ENCODE measurements at regions not wholly inside any gene's neighbourhood (a gene's known extent, or its start where the extent isn't known, plus 50 kb on each side); places are given as distances from the start of the nearest gene placed in this dataset.

DNA sequence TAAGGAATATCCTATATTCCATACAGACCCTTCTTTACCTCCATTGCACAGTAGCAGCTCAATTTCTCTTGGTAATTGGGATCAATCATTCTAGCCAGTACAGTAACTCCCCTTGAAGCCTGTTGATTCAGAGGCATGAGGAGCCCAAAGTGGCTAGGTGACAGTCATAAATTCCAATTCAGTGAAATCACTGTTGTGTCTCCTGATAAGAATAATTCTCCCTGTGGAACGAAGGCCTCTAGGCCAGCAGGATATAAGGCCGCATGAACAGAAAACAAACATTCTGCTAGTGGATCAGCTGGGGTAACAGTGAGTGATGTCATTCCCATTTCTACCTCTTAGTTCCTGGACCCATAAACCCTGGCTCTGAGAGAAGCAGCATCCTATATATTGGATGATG, 696.3 kb downstream of the NR2F2 start:
- TF ChIP-seq NFIC (IDR thresholded peaks at IDR 0.05) (no peak), USF1 (IDR thresholded peaks at IDR 0.05) (no peak), RAD21 (IDR thresholded peaks at IDR 0.05; ENCODE audit: low read depth) (no peak), TEAD4 (IDR thresholded peaks at IDR 0.05) (no peak), EGR1 (IDR thresholded peaks at IDR 0.05) (no peak), TCF12 (IDR thresholded peaks at IDR 0.05; ENCODE audit: low read depth) (no peak), CEBPB (IDR thresholded peaks at IDR 0.05) (no peak), YY1 (IDR thresholded peaks at IDR 0.05; ENCODE audit: low read depth) (no peak), CREB1 (IDR thresholded peaks at IDR 0.05; ENCODE audit: low read depth) (no peak), FOXM1 (IDR thresholded peaks at IDR 0.05; ENCODE audit: borderline replicate concordance, low read depth) (no peak), TAF1 (IDR thresholded peaks at IDR 0.05; ENCODE audit: low read depth) (no peak), EP300 (IDR thresholded peaks at IDR 0.05; ENCODE audit: borderline replicate concordance) (no peak), MAX (IDR thresholded peaks at IDR 0.05) (no peak), ZBTB7A (IDR thresholded peaks at IDR 0.05; ENCODE audit: low read depth) (no peak)
- TF ChIP-seq, protein P1, sequence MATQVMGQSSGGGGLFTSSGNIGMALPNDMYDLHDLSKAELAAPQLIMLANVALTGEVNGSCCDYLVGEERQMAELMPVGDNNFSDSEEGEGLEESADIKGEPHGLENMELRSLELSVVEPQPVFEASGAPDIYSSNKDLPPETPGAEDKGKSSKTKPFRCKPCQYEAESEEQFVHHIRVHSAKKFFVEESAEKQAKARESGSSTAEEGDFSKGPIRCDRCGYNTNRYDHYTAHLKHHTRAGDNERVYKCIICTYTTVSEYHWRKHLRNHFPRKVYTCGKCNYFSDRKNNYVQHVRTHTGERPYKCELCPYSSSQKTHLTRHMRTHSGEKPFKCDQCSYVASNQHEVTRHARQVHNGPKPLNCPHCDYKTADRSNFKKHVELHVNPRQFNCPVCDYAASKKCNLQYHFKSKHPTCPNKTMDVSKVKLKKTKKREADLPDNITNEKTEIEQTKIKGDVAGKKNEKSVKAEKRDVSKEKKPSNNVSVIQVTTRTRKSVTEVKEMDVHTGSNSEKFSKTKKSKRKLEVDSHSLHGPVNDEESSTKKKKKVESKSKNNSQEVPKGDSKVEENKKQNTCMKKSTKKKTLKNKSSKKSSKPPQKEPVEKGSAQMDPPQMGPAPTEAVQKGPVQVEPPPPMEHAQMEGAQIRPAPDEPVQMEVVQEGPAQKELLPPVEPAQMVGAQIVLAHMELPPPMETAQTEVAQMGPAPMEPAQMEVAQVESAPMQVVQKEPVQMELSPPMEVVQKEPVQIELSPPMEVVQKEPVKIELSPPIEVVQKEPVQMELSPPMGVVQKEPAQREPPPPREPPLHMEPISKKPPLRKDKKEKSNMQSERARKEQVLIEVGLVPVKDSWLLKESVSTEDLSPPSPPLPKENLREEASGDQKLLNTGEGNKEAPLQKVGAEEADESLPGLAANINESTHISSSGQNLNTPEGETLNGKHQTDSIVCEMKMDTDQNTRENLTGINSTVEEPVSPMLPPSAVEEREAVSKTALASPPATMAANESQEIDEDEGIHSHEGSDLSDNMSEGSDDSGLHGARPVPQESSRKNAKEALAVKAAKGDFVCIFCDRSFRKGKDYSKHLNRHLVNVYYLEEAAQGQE (IDR thresholded peaks at IDR 0.05; ENCODE audit: low read depth), result no peak

DNA sequence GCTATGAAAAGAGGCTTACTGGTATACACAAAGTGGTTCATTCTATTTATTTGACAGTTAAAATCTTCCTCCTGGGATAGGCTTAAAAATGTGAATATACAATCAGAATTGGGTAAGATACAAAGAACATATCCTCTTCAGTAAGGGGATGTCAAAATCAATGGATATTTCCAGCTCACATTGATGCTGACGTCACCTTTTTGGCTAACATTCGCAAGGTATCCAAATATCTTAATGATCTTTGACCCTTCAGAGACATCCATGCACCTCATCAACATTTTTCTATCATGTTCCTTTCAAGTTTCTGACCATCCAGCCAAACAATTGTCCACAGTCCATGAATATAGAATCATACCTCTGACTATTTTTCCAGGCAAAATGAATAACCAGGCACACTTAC, 697.3 kb downstream of the NR2F2 start:
- TF ChIP-seq CREB1 (IDR thresholded peaks at IDR 0.05; ENCODE audit: low read depth) (no peak), NFIC (IDR thresholded peaks at IDR 0.05) (no peak), RAD21 (IDR thresholded peaks at IDR 0.05; ENCODE audit: low read depth) (no peak), EGR1 (IDR thresholded peaks at IDR 0.05) (no peak), ZBTB7A (IDR thresholded peaks at IDR 0.05; ENCODE audit: low read depth) (no peak), FOXM1 (IDR thresholded peaks at IDR 0.05; ENCODE audit: borderline replicate concordance, low read depth) (no peak), TCF12 (IDR thresholded peaks at IDR 0.05; ENCODE audit: low read depth) (no peak)

DNA sequence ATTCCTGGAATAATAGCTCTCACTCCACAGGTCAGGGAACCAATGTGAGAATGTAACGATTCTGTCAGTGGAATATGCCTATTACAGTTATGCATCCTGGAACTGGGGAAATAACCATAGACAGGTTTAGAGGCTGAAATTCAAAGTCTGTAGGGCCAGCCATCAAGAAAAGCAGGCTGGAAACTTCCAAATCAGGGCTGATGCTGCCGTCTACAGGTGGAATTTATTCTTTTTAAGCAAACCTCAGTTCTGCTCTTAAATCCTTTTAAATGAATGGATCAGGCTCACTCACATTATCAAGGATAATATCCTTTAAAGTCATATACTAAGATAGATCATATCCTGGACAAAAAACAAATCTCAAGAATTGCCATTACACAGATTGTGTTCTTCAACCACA, 699.8 kb downstream of the NR2F2 start:
- no peak for TF ChIP-seq TCF12 (IDR thresholded peaks at IDR 0.05; ENCODE audit: low read depth)
- TF ChIP-seq RAD21 (IDR thresholded peaks at IDR 0.05; ENCODE audit: low read depth), result no peak
- no peak for TF ChIP-seq ZBTB7A (IDR thresholded peaks at IDR 0.05; ENCODE audit: low read depth)
- no peak for TF ChIP-seq TAF1 (IDR thresholded peaks at IDR 0.05; ENCODE audit: low read depth)
- no peak for TF ChIP-seq YY1 (IDR thresholded peaks at IDR 0.05; ENCODE audit: low read depth)
- TF ChIP-seq FOXM1 (IDR thresholded peaks at IDR 0.05; ENCODE audit: borderline replicate concordance, low read depth), result no peak
- TF ChIP-seq CEBPB (IDR thresholded peaks at IDR 0.05), result no peak
- TF ChIP-seq CREB1 (IDR thresholded peaks at IDR 0.05; ENCODE audit: low read depth), result no peak
- TF ChIP-seq USF1 (IDR thresholded peaks at IDR 0.05), result no peak
- TF ChIP-seq MAX (IDR thresholded peaks at IDR 0.05), result no peak
- TF ChIP-seq EGR1 (IDR thresholded peaks at IDR 0.05), result no peak
- TF ChIP-seq, protein P1 (IDR thresholded peaks at IDR 0.05; ENCODE audit: low read depth), result no peak

DNA sequence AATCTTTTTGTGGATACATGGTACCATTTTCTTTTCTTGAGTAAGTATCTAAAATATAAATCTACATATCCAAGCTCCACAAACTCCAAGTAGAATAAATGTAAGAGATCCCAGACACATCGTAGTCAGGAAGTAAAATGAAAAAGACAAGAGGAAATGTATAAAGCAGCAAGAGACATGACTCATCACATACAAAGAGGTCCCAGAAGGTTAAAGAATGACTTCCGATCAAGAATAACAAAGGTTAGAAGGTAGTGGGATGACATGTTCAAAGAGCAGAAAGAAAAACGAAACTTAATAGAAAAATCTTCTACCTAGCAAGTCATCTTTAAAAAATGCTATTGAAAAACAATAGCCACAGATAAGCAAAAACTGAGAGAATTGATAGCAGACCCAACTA, 705.8 kb downstream of the NR2F2 start:
- TF ChIP-seq FOXM1 (IDR thresholded peaks at IDR 0.05; ENCODE audit: borderline replicate concordance, low read depth) (no peak), EP300 (IDR thresholded peaks at IDR 0.05; ENCODE audit: borderline replicate concordance) (no peak), RAD21 (IDR thresholded peaks at IDR 0.05; ENCODE audit: low read depth) (no peak), TAF1 (IDR thresholded peaks at IDR 0.05; ENCODE audit: low read depth) (no peak), TCF12 (IDR thresholded peaks at IDR 0.05; ENCODE audit: low read depth) (no peak), YY1 (IDR thresholded peaks at IDR 0.05; ENCODE audit: low read depth) (no peak)
- TF ChIP-seq, protein P1 (IDR thresholded peaks at IDR 0.05; ENCODE audit: low read depth), result no peak

DNA sequence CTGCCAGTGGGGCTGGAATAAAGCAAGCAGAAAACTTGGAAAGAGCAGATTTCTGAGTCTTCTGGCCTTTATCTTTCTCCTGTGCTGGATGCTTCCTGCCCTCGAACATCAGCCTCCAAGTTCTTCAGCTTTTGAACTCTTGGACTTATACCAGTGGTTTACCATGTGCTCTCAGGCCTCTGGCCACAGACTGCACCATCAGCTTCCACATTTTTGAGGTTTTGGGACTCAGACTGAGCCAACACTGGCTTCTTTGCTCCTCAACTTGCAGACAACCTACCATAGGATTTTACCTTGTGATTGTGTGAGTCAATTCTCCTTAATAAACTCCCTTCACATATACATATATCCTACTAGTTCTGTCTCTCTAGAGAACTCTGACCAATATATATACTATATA, 706.6 kb downstream of the NR2F2 start:
- TF ChIP-seq MAX (IDR thresholded peaks at IDR 0.05) (no peak), NFIC (IDR thresholded peaks at IDR 0.05) (no peak)
